ENCODE measurements at regions not wholly inside any gene's neighbourhood (a gene's known extent, or its start where the extent isn't known, plus 50 kb on each side); places are given as distances from the start of the nearest gene placed in this dataset.

DNA sequence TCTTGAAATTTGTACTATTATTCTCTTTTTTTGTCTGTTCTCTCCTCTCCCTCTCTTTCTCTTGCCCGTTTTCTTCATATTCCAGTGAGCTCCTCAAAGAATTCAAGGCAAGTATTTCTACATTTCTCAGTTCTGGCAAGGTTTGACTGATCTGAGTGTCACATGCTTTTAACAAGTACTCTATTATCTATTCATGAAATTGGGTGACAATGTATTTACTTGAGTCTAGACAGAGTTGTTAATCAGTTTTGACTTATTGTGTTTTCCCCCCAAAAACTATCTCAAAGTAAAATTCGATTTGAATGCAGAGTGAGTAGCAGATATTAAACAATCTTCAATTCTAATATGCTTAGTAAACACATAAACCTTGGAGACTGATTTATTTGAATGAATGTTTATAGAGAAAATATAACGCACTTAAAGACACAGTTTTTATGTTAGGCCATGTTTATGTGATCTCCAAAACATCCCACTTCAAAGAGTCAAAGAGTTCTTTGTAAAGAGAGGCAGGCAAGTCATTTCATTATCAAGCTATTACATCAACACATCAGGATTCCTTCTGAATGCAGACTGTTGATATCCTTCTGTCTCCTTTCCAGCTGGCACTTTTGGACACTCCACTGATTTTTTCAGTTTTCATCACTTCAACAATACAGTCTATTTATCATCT, 166.6 kb downstream of the SLITRK6 start:
- TF ChIP-seq CTCF (IDR thresholded peaks at IDR 0.05 in 4 of 5, conservative IDR thresholded peaks at IDR 0.05 in 1 of 5) (no peak), POLR2A (IDR thresholded peaks at IDR 0.05) (no peak)
